GM12878 (cell line): ENCODE measurements at regions not wholly inside any gene's neighbourhood (a gene's known extent, or its start where the extent isn't known, plus 50 kb on each side); places are given as distances from the start of the nearest gene placed in this dataset.
A peak's percentile ranks its signal among the peaks of the same experiment; 100 is the strongest.

Source experiments
- ATAC-seq: fragments of 200-7000 bp; cut with Tn5 transposase; 3 replicates; pipeline ENCODE4 v1.9.1; 2020; ENCODE audit warnings: mild to moderate bottlenecking, moderate library complexity
- BruUV-seq: library from RNA; stranded (reverse); fragments of 400-500 nt; replicated peaks from 2 replicates; lab custom pipeline; 2021; lab: Mats Ljungman, UMichigan
- CTCF ChIA-PET: fragments of 300-600 bp; sonication (Branson Sonifier 250); formaldehyde crosslinking; extraction: SDS; loops from one replicate; lab custom pipeline; 2021; ENCODE audit warnings: inconsistent platforms; lab: Yijun Ruan, JAX
- POLR2A ChIA-PET: fragments of 350-600 bp; formaldehyde crosslinking; extraction: SDS; loops from one replicate; lab custom pipeline; 2021; ENCODE audit warnings: inconsistent platforms; lab: Charles Lee
- RAD21 ChIA-PET: fragments of 300-600 bp; sonication (Branson Sonifier 250); formaldehyde crosslinking; loops from one replicate; lab custom pipeline; 2023; ENCODE audit warnings: antibody characterized with exemption; ENCODE audit not compliant: unreplicated experiment; lab: Charles Lee
- SMC1A ChIA-PET: fragments of 300-600 bp; sonication (Branson Sonifier 250); formaldehyde crosslinking; loops from one replicate; lab custom pipeline; 2023; ENCODE audit not compliant: unreplicated experiment, uncharacterized antibody; lab: Charles Lee
- DNase-seq: peaks from one replicate; pipeline ENCODE4 v3.0.0-alpha.2; 2011; ENCODE audit warnings: low read depth, low spot score
- FAIRE-seq: peaks from 3 replicates; lab custom pipeline; 2011; peaks lifted over from hg19 to GRCh38; lab: Jason Lieb, UNC
- H2AFZ ChIP-seq: 2 replicates; pipeline ENCODE4 v1.6.0; 2011; ENCODE audit warnings: low read depth, low read length, control low read depth; ENCODE audit not compliant: control insufficient read depth
- H3K27ac ChIP-seq: 2 replicates; pipeline ENCODE4 v1.5.1; 2011; ENCODE audit warnings: control low read depth; ENCODE audit not compliant: control insufficient read depth, insufficient read depth
- H3K27me3 ChIP-seq, 2 experiments: replicated peaks in 1 of 2; 2 replicates each; pipeline versions ENCODE4 v1.6.0 to v1.6.1; 2011; ENCODE audit warnings: low read length in 1 of 2; ENCODE audit not compliant: control insufficient read depth in 2 of 2, insufficient read depth in 2 of 2
- H3K36me3 ChIP-seq, 2 experiments: 2 replicates each; pipeline ENCODE4 v1.5.1; 2011; ENCODE audit warnings: low read length in 1 of 2; ENCODE audit not compliant: control insufficient read depth in 2 of 2, insufficient read depth in 2 of 2
- H3K4me1 ChIP-seq: 2 replicates; pipeline ENCODE4 v1.6.1; 2011; ENCODE audit warnings: mild to moderate bottlenecking, low read length, moderate library complexity, mixed read lengths; ENCODE audit not compliant: control insufficient read depth, insufficient read depth
- H3K4me2 ChIP-seq: 2 replicates; pipeline ENCODE4 v1.6.0; 2011; ENCODE audit warnings: control low read depth; ENCODE audit not compliant: control insufficient read depth, insufficient read depth
- H3K4me3 ChIP-seq: fragments of 200-600 bp; sonication (generic); 2 replicates; pipeline ENCODE4 v1.5.1; 2016
- H3K79me2 ChIP-seq: 2 replicates; pipeline ENCODE4 v1.6.0; 2011; ENCODE audit warnings: low read length; ENCODE audit not compliant: control insufficient read depth, insufficient read depth
- H3K9ac ChIP-seq: 2 replicates; pipeline ENCODE4 v1.8.0; 2011; ENCODE audit warnings: low read length, control low read depth, mixed read lengths; ENCODE audit not compliant: control insufficient read depth, insufficient read depth
- H3K9me3 ChIP-seq: replicated peaks from 3 replicates; pipeline ENCODE4 v1.5.1; 2011; ENCODE audit warnings: mild to moderate bottlenecking, low read length; ENCODE audit not compliant: control insufficient read depth, insufficient read depth
- H4K20me1 ChIP-seq: 2 replicates; pipeline ENCODE4 v1.6.0; 2011; ENCODE audit not compliant: control insufficient read depth, insufficient read depth
- CHD4 ChIP-seq: fragments of 200-600 bp; sonication (generic); IDR thresholded peaks from 2 replicates; pipeline ENCODE4 v1.6.1; 2016; ENCODE audit warnings: mild to moderate bottlenecking
- CREM ChIP-seq: IDR thresholded peaks from 2 replicates; pipeline ENCODE4 v1.6.1; 2014; ENCODE audit warnings: antibody characterized with exemption, low read depth
- EZH2 ChIP-seq: IDR thresholded peaks from 2 replicates; pipeline ENCODE4 v1.6.1; 2012; ENCODE audit warnings: low read depth, mild to moderate bottlenecking, control low read depth, inconsistent platforms, low read length, borderline replicate concordance; ENCODE audit not compliant: control insufficient read depth
- HSF1 ChIP-seq: fragments of 150-350 bp; IDR thresholded peaks from 2 replicates; pipeline ENCODE4 v1.6.1; 2014; ENCODE audit warnings: mild to moderate bottlenecking, low read depth, low read length
- NFIC ChIP-seq: IDR thresholded peaks from 2 replicates; pipeline ENCODE4 v1.6.1; 2012; ENCODE audit warnings: low read depth, mild to moderate bottlenecking, inconsistent platforms, low read length, moderate library complexity
- NKRF ChIP-seq: fragments of 450-650 bp; conservative IDR thresholded peaks from 2 replicates; pipeline ENCODE4 v1.6.1; 2017; ENCODE audit warnings: mild to moderate bottlenecking, moderate library complexity
- NRF1 ChIP-seq: conservative IDR thresholded peaks from 2 replicates; pipeline ENCODE4 v1.6.1; 2011; ENCODE audit warnings: mild to moderate bottlenecking, low read depth, low read length, improper control_type of control experiment
- PAX5 ChIP-seq: IDR thresholded peaks from 2 replicates; pipeline ENCODE4 v1.6.1; 2011; ENCODE audit warnings: low read depth, low read length, borderline replicate concordance
- RCOR1 ChIP-seq: conservative IDR thresholded peaks from 2 replicates; pipeline ENCODE4 v1.6.1; 2012; ENCODE audit warnings: low read depth, low read length, improper control_type of control experiment
- STAT3 ChIP-seq: IDR thresholded peaks from 2 replicates; pipeline ENCODE4 v1.6.1; 2011; ENCODE audit warnings: low read depth, low read length, improper control_type of control experiment
- SUZ12 ChIP-seq: fragments of 200-600 bp; sonication (generic); IDR thresholded peaks from one replicate; pipeline ENCODE4 v1.6.1; 2018; ENCODE audit warnings: antibody characterized with exemption, mild to moderate bottlenecking; ENCODE audit not compliant: unreplicated experiment
- USF2 ChIP-seq: IDR thresholded peaks from 2 replicates; pipeline ENCODE4 v1.6.1; 2011; ENCODE audit warnings: low read depth, low read length, improper control_type of control experiment, borderline replicate concordance
- ZNF207 ChIP-seq: fragments of 450-650 bp; IDR thresholded peaks from 2 replicates; pipeline ENCODE4 v1.6.1; 2014; ENCODE audit warnings: antibody characterized with exemption, mild to moderate bottlenecking, borderline replicate concordance
- WGBS: methylation state at CpG from one replicate; pipeline ENCODE4 v1.1.6; 2016; ENCODE audit warnings: low lambda C conversion rate; ENCODE audit not compliant: insufficient replicate concordance, insufficient coverage; ENCODE audit errors: missing lambda C conversion rate; 5-methylcytosine and 5-hydroxymethylcytosine counted together
- in situ Hi-C: fragments of 300-500 bp; cut with MboI; formaldehyde crosslinking; loops from 9 replicates; pipeline ENCODE4 v1.14.3; 2018; ENCODE audit warnings: mixed read lengths
- intact Hi-C: fragments of 100-400 bp; cut with micrococcal nuclease; formaldehyde crosslinking; loops from one replicate; pipeline ENCODE4 v1.14.2; 2022; ENCODE audit not compliant: unreplicated experiment

GRCh38 chr4:128359422-128359821 is 71.8 kb upstream of the PGRMC2 start:
- POLR2A ChIA-PET = no interaction called here
- Histone ChIP-seq H2AFZ (no peak overlapping the region), H3K4me1 (no peaks in the 10 kb centered on the region), H4K20me1 (no peaks in the 10 kb centered on the region), H3K36me3 (no peaks in the 10 kb centered on the region), H3K9me3 (no peaks in the 10 kb centered on the region; the same call in 2 of the 3 replicates), H3K79me2 (no peaks in the 10 kb centered on the region), H3K9ac (no peak overlapping the region), H3K27me3 (no peaks in the 10 kb centered on the region), H3K4me2 (no peak overlapping the region), H3K4me3 (no peak overlapping the region), H3K27ac (no peak overlapping the region)
- CTCF ChIA-PET = no interaction called here
- no peak for FAIRE-seq
- in situ Hi-C loops (no loop called here), intact Hi-C loops (no loop called here)
- 50% methylated on average over 2 of the region's 2 CpGs for WGBS
- SMC1A ChIA-PET = no interaction called here
- DNase-seq = no peak
- RAD21 ChIA-PET = no interaction called here
- ATAC-seq = peak; percentile 56
- BruUV-seq = no TSS peak
- no peak for TF ChIP-seq CHD4
- TF ChIP-seq NKRF = no peak
- TF ChIP-seq SUZ12 = no peak
- no peak for TF ChIP-seq EZH2
- TF ChIP-seq STAT3 = no peak
- TF ChIP-seq ZNF207 = no peak
- TF ChIP-seq HSF1 = no peak
- TF ChIP-seq CREM = no peak
- no peak for TF ChIP-seq RCOR1
- no peak for TF ChIP-seq USF2
- no peak for TF ChIP-seq PAX5
- no peak for TF ChIP-seq NFIC
- no peak for TF ChIP-seq NRF1
